DMS 273 (cell line): ENCODE measurements at regions not wholly inside any gene's neighbourhood (a gene's known extent, or its start where the extent isn't known, plus 50 kb on each side); places are given as distances from the start of the nearest gene placed in this dataset.
"Not testable (repeated sequence)": the region's sequence is repeated elsewhere in the genome, so short reads cannot be mapped to it uniquely, and the experiment has no call there.

Experiments used
- DNase-seq: peaks from one replicate; lab custom pipeline; 2025; ENCODE audit not compliant: unreplicated experiment; lab: John Stamatoyannopoulos, UW

GRCh38 chr9:134574686-134575085 is 66.9 kb upstream of the COL5A1 start:
- DNase-seq, result not testable (repeated sequence)

- no peak for DNase-seq
Measured at GRCh38 chr9:134575103-134575900, 66.3 kb upstream of the COL5A1 start.

- DNase-seq, result no peak
Measured at GRCh38 chr9:134575901-134576176, 65.8 kb upstream of the COL5A1 start.

GRCh38 chr9:134585021-134585561 is 56.5 kb upstream of the COL5A1 start:
- no peak for DNase-seq

- peak; percentile 81 for DNase-seq
Measured at GRCh38 chr9:134585746-134586706, 55.6 kb upstream of the COL5A1 start.

GRCh38 chr9:134589748-134590147 is 51.9 kb upstream of the COL5A1 start:
- no peak for DNase-seq

GRCh38 chr9:134590240-134591081 is 51.1 kb upstream of the COL5A1 start:
- peak; percentile 24 for DNase-seq

- no peak for DNase-seq
Measured at GRCh38 chr9:134591082-134591571, 50.5 kb upstream of the COL5A1 start.

GRCh38 chr9:134591573-134591981 is 50.0 kb upstream of the COL5A1 start:
- no peak for DNase-seq
